ENCODE measurements at regions not wholly inside any gene's neighbourhood (a gene's known extent, or its start where the extent isn't known, plus 50 kb on each side); places are given as distances from the start of the nearest gene placed in this dataset.

DNA sequence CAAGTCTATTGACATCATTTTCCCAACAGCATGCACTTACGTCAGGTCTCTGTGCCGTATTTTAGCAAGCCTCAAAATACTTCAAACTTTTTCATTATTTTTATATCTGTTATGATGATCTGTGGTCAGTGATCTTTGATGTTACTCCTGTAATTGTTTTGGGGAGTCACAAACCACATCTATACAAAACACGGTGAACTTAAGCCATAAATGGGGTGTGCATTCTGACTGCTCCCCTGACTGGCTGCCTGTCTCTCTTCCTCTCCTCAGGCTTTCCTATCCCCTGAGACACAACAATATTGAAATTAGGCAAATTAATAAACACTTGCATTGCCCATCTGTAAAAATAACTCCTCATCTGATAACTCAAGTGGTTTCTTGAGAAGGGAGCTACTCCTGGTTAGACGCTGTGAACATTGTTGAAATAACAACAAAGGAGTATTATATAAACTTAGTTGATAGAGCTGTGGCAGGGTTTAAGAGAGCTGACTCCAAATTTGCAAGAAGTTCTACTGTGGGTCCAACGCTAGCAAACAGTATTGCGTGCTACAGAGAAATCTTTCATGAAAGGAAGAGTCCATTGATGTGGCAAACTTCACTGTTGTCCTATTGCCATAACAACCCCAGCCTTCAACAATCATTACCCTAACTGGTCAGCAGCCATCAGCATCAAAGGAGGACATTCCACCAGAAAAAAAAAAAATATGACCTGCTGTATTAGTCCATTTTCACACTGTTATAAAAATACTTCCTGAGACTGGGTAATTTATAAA, 105.8 kb upstream of the DSCAM start:
- TF ChIP-seq, protein P1, sequence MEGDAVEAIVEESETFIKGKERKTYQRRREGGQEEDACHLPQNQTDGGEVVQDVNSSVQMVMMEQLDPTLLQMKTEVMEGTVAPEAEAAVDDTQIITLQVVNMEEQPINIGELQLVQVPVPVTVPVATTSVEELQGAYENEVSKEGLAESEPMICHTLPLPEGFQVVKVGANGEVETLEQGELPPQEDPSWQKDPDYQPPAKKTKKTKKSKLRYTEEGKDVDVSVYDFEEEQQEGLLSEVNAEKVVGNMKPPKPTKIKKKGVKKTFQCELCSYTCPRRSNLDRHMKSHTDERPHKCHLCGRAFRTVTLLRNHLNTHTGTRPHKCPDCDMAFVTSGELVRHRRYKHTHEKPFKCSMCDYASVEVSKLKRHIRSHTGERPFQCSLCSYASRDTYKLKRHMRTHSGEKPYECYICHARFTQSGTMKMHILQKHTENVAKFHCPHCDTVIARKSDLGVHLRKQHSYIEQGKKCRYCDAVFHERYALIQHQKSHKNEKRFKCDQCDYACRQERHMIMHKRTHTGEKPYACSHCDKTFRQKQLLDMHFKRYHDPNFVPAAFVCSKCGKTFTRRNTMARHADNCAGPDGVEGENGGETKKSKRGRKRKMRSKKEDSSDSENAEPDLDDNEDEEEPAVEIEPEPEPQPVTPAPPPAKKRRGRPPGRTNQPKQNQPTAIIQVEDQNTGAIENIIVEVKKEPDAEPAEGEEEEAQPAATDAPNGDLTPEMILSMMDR (IDR thresholded peaks at IDR 0.05), result no peak
- TF ChIP-seq POLR2A (IDR thresholded peaks at IDR 0.05), result no peak

Measured in Peyer's patch (tissue), 4 donors.